ENCODE measurements at regions not wholly inside any gene's neighbourhood (a gene's known extent, or its start where the extent isn't known, plus 50 kb on each side); places are given as distances from the start of the nearest gene placed in this dataset.

GRCh38 chr3:20450611-20451010, 264.6 kb upstream of the SGO1 start:
- TF ChIP-seq CTCF (IDR thresholded peaks at IDR 0.05) (no peak), EP300 (IDR thresholded peaks at IDR 0.05) (no peak)

Measured in tibial nerve (tissue), 4 donors.